SK-N-SH treated with all-trans-retinoic acid at 6 μM for 48 hours (cell line): ENCODE measurements at regions not wholly inside any gene's neighbourhood (a gene's known extent, or its start where the extent isn't known, plus 50 kb on each side); places are given as distances from the start of the nearest gene placed in this dataset.

ENCODE experiments used
- ATAC-seq: fragments of 200-7000 bp; cut with Tn5 transposase; 3 replicates; pipeline ENCODE4 v1.9.1; 2020; ENCODE audit warnings: mild to moderate bottlenecking, moderate library complexity
- ARNTL ChIP-seq: fragments of 450-650 bp; formaldehyde crosslinking; IDR thresholded peaks from 2 replicates; pipeline ENCODE4 v1.5.0; 2020; ENCODE audit warnings: low read depth, mild to moderate bottlenecking, moderate library complexity, borderline replicate concordance
- BACH2 ChIP-seq: fragments of 250-450 bp; sonication (Bioruptor Pico); IDR thresholded peaks from 2 replicates; pipeline ENCODE4 v1.9.0; 2021; ENCODE audit warnings: mild to moderate bottlenecking, borderline replicate concordance
- CREB5 ChIP-seq: fragments of 250-450 bp; sonication (Bioruptor Pico); IDR thresholded peaks from 2 replicates; pipeline ENCODE4 v1.5.1; 2020; ENCODE audit warnings: low read depth, mild to moderate bottlenecking, moderate library complexity
- ESRRG ChIP-seq: fragments of 250-450 bp; sonication (Bioruptor Pico); IDR thresholded peaks from 2 replicates; pipeline ENCODE4 v1.6.1; 2021; ENCODE audit warnings: mild to moderate bottlenecking
- GLIS3 ChIP-seq: fragments of 250-450 bp; sonication (Bioruptor Pico); IDR thresholded peaks from 2 replicates; pipeline ENCODE4 v1.5.0; 2020; ENCODE audit warnings: mild to moderate bottlenecking, moderate library complexity
- ISL1 ChIP-seq: fragments of 250-450 bp; sonication (Bioruptor Pico); IDR thresholded peaks from 2 replicates; pipeline ENCODE4 v2.1.2; 2022; ENCODE audit warnings: mild to moderate bottlenecking, moderate library complexity
- OSR1 ChIP-seq: fragments of 250-450 bp; sonication (Bioruptor Pico); IDR thresholded peaks from 2 replicates; pipeline ENCODE4 v1.8.0; 2022; ENCODE audit warnings: moderate library complexity, mild to moderate bottlenecking, inconsistent platforms
- PATZ1 ChIP-seq: fragments of 250-450 bp; sonication (Bioruptor Pico); IDR thresholded peaks from 2 replicates; pipeline ENCODE4 v1.8.0; 2020; ENCODE audit warnings: mild to moderate bottlenecking, moderate library complexity, borderline replicate concordance
- POU6F1 ChIP-seq: fragments of 250-450 bp; sonication (Bioruptor Pico); IDR thresholded peaks from 2 replicates; pipeline ENCODE4 v1.8.0; 2021; ENCODE audit warnings: low read depth, mild to moderate bottlenecking, moderate library complexity, borderline replicate concordance
- PPARA ChIP-seq: fragments of 250-450 bp; sonication (Bioruptor Pico); IDR thresholded peaks from 2 replicates; pipeline ENCODE4 v1.5.0; 2020; ENCODE audit warnings: mild to moderate bottlenecking, borderline replicate concordance
- RARB ChIP-seq: fragments of 250-450 bp; sonication (Bioruptor Pico); IDR thresholded peaks from 2 replicates; pipeline ENCODE4 v1.8.0; 2021; ENCODE audit warnings: mild to moderate bottlenecking, moderate library complexity
- SNAI2 ChIP-seq: fragments of 250-450 bp; sonication (Bioruptor Pico); IDR thresholded peaks from 2 replicates; pipeline ENCODE4 v1.5.0; 2020; ENCODE audit warnings: mild to moderate bottlenecking, moderate library complexity
- TCF4 ChIP-seq: fragments of 250-450 bp; sonication (Bioruptor Pico); IDR thresholded peaks from 2 replicates; pipeline ENCODE4 v1.8.0; 2021; ENCODE audit warnings: mild to moderate bottlenecking, moderate library complexity, borderline replicate concordance
- TOX ChIP-seq: fragments of 250-450 bp; sonication (Bioruptor Pico); IDR thresholded peaks from 2 replicates; pipeline ENCODE4 v1.8.0; 2021; ENCODE audit warnings: mild to moderate bottlenecking, moderate library complexity, borderline replicate concordance
- TSHZ2 ChIP-seq: fragments of 250-450 bp; sonication (Bioruptor Pico); IDR thresholded peaks from 2 replicates; pipeline ENCODE4 v1.5.0; 2020; ENCODE audit warnings: mild to moderate bottlenecking, moderate library complexity
- ZC3H10 ChIP-seq: fragments of 250-450 bp; sonication (Bioruptor Pico); IDR thresholded peaks from 2 replicates; pipeline ENCODE4 v1.5.1; 2021; ENCODE audit warnings: mild to moderate bottlenecking, moderate library complexity
- ZFP3 ChIP-seq: fragments of 250-450 bp; sonication (Bioruptor Pico); IDR thresholded peaks from 2 replicates; pipeline ENCODE4 v1.5.0; 2020; ENCODE audit warnings: mild to moderate bottlenecking, moderate library complexity
- ZNF565 ChIP-seq: fragments of 450-650 bp; formaldehyde crosslinking; conservative IDR thresholded peaks from 2 replicates; pipeline ENCODE4 v1.5.0; 2020; ENCODE audit warnings: low read depth, mild to moderate bottlenecking, moderate library complexity
- ZNF70 ChIP-seq: fragments of 450-650 bp; formaldehyde crosslinking; IDR thresholded peaks from 2 replicates; pipeline ENCODE4 v1.5.0; 2020; ENCODE audit warnings: mild to moderate bottlenecking, moderate library complexity
- ZNF8 ChIP-seq: fragments of 450-650 bp; formaldehyde crosslinking; IDR thresholded peaks from 2 replicates; pipeline ENCODE4 v1.5.0; 2020; ENCODE audit warnings: mild to moderate bottlenecking, moderate library complexity

- no peak for ATAC-seq
- TF ChIP-seq PATZ1 (CRISPR knock-in tag): no peak
- no peak for TF ChIP-seq ZNF8 (CRISPR knock-in tag)
- TF ChIP-seq ZC3H10 (CRISPR knock-in tag): no peak
- TF ChIP-seq RARB: no peak
- no peak for TF ChIP-seq BACH2 (CRISPR knock-in tag)
- TF ChIP-seq POU6F1 (CRISPR knock-in tag): no peak
- TF ChIP-seq OSR1 (CRISPR knock-in tag): no peak
- no peak for TF ChIP-seq ZFP3 (CRISPR knock-in tag)
- TF ChIP-seq ESRRG (CRISPR knock-in tag): no peak
- no peak for TF ChIP-seq PPARA (CRISPR knock-in tag)
Measured at GRCh38 chr4:23068756-23069155, 376.0 kb downstream of the GBA3 start.

GRCh38 chr4:23068287-23068686 lies 375.6 kb downstream of the GBA3 start:
- no peak for TF ChIP-seq GLIS3 (CRISPR knock-in tag)
- TF ChIP-seq ZNF70 (CRISPR knock-in tag): no peak
- no peak for TF ChIP-seq ISL1 (CRISPR knock-in tag)
- TF ChIP-seq ESRRG (CRISPR knock-in tag): no peak
- no peak for TF ChIP-seq TCF4
- ATAC-seq: no peak

GRCh38 chr4:23062188-23062587 lies 369.5 kb downstream of the GBA3 start:
- no peak for TF ChIP-seq POU6F1 (CRISPR knock-in tag)
- no peak for TF ChIP-seq ZNF8 (CRISPR knock-in tag)
- no peak for TF ChIP-seq ZNF565 (CRISPR knock-in tag)
- TF ChIP-seq TOX: no peak
- ATAC-seq: no peak

- no peak for ATAC-seq
- TF ChIP-seq ZFP3 (CRISPR knock-in tag) (no peak), TOX (no peak), CREB5 (CRISPR knock-in tag) (no peak), ARNTL (CRISPR knock-in tag) (no peak), ZNF8 (CRISPR knock-in tag) (no peak), ZC3H10 (CRISPR knock-in tag) (no peak), TSHZ2 (no peak), PPARA (CRISPR knock-in tag) (no peak), OSR1 (CRISPR knock-in tag) (no peak), ESRRG (CRISPR knock-in tag) (no peak), ISL1 (CRISPR knock-in tag) (no peak), TCF4 (no peak), SNAI2 (CRISPR knock-in tag) (no peak), PATZ1 (CRISPR knock-in tag) (no peak), ZNF70 (CRISPR knock-in tag) (no peak)
Measured at GRCh38 chr4:23061431-23061830, 368.7 kb downstream of the GBA3 start.
